GM21576 (cell line): ENCODE measurements at regions not wholly inside any gene's neighbourhood (a gene's known extent, or its start where the extent isn't known, plus 50 kb on each side); places are given as distances from the start of the nearest gene placed in this dataset.

ENCODE experiments used
- ATAC-seq: cut with Tn5 transposase; IDR thresholded peaks from one replicate; pipeline ENCODE4 v1.9.1; 2021; ENCODE audit warnings: mild to moderate bottlenecking, moderate library complexity; ENCODE audit not compliant: unreplicated experiment

DNA sequence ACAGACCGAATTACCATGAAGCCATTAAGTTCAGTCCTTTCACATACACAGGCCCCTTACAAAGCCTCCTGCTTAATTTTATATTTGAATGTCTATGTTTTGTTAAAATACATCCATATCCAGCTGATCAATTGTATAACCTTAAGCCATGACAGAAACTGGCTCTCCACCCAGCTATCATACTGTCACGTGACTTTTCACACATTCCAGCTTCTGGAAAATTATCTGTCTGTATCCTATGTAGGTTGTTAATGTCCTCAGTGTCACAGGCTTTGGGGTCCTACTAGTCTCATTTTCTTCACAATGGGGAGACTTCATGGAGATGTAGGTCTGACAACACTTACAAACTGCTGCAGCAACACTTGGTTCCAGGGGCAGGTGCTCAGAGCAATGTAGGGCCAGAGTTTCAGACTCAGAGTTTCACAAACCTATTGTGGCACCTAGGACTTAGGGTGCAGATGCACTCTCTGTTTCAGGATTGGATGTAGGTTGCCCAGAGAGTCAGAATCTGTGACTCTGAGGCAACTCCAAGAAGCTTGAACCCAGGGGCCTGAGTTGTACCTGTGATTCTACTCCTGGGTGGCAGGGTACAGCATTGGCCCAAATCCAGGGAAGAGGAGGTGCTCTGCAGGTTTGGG, 69.6 kb upstream of the PCDH20 start:
- no peak for ATAC-seq

DNA sequence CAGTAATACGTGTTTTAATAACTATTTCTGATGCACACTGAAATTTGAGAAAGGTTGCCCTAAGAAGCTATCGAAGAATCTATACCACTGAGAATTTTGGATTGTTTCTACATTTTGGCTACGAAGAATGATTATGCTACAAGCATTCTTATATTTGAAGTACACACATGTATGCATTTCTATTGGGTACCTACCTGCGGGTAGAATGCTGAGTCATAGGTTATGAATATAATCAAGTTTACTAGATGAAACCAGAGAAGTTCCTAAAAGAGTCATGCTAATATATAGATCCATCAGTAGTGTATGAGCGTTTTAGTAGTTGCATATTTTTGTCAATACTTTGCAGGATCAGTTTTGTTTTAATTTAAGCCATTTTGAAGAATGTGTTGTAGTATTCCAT, 62.0 kb upstream of the PCDH20 start:
- ATAC-seq, result no peak

DNA sequence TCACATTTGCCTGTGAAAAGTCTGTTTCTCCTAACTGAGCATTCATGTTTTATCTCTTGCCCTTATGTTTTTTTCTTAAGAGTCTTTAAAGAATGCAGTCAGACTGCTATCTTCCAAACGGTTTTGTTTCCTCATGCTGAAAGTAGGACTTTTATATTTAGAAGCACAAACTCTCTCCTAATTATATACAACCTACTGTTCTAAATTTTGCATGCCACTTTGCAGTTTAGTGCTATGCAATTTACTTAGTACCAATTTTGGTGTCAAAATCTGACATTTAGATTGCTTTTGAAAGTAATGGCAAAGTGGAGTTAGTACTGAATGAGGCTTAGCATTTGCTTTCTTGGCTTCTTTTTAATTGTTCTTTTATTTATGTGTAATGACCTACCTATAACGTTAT, 55.1 kb upstream of the PCDH20 start:
- no peak for ATAC-seq

DNA sequence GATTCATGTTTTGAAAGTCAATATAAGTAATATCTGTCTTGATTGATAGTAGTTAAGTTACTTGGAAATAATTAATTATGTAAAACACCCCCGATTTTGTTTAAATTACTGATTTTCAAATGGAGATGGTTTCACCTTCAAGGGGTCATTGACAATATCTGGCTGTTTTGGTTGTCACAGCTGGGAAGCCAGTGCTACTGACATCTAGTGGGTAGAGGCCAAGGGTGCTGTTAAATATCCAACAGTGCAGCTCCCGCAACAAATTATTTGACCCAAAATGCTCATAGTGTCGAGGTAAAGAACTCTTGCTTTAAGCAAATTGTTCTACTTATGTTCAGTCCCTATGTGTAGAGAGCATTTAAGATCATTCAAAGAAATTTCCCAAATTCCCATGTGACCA, 50.6 kb upstream of the PCDH20 start:
- no peak for ATAC-seq
